Caco-2 (cell line): ENCODE measurements at regions not wholly inside any gene's neighbourhood (a gene's known extent, or its start where the extent isn't known, plus 50 kb on each side); places are given as distances from the start of the nearest gene placed in this dataset.
"Not testable (repeated sequence)": the region's sequence is repeated elsewhere in the genome, so short reads cannot be mapped to it uniquely, and the experiment has no call there.

Experiments used
- BruUV-seq: library from RNA; stranded (reverse); fragments of 400-500 nt; replicated peaks from 2 replicates; lab custom pipeline; 2021; lab: Mats Ljungman, UMichigan
- CTCF ChIA-PET: fragments of 300-600 bp; sonication (Branson Sonifier 250); formaldehyde crosslinking; loops from one replicate; lab custom pipeline; 2022; ENCODE audit warnings: antibody characterized with exemption; lab: Charles Lee
- POLR2A ChIA-PET: fragments of 300-600 bp; sonication (Branson Sonifier 250); formaldehyde crosslinking; loops from one replicate; lab custom pipeline; 2022; ENCODE audit warnings: antibody characterized with exemption; lab: Charles Lee
- DNase-seq, 2 experiments: peaks; one replicate each; pipeline versions ENCODE4 v3.0.0 to v3.0.0-alpha.2; 2020 to 2022
- H3K27me3 ChIP-seq: replicated peaks from 2 replicates; pipeline ENCODE4 v1.6.0; 2011; ENCODE audit warnings: low read length; ENCODE audit not compliant: control insufficient read depth, insufficient read depth
- H3K36me3 ChIP-seq: 2 replicates; pipeline ENCODE4 v1.5.1; 2011; ENCODE audit warnings: low read length; ENCODE audit not compliant: control insufficient read depth, insufficient read depth
- H3K4me1 ChIP-seq: fragments of 250-450 bp; sonication (Bioruptor Pico); 2 replicates; pipeline ENCODE4 v1.5.1; 2020; ENCODE audit warnings: mild to moderate bottlenecking
- H3K4me3 ChIP-seq: 2 replicates; pipeline ENCODE4 v1.5.1; 2011; ENCODE audit warnings: low read depth, mild to moderate bottlenecking, control low read depth, low read length
- H3K9me3 ChIP-seq: fragments of 250-450 bp; sonication (Bioruptor Pico); 2 replicates; pipeline ENCODE4 v1.5.1; 2020; ENCODE audit warnings: mild to moderate bottlenecking, moderate library complexity
- H3K27ac Mint-ChIP-seq: one replicate; pipeline ENCODE4 v1.8.0; 2022; ENCODE audit warnings: mixed read lengths; ENCODE audit not compliant: unreplicated experiment
- H3K27me3 Mint-ChIP-seq: one replicate; pipeline ENCODE4 v1.8.0; 2022; ENCODE audit warnings: mixed read lengths; ENCODE audit not compliant: insufficient read depth, unreplicated experiment
- H3K36me3 Mint-ChIP-seq: one replicate; pipeline ENCODE4 v1.8.0; 2022; ENCODE audit warnings: mild to moderate bottlenecking, mixed read lengths; ENCODE audit not compliant: insufficient read depth, unreplicated experiment
- H3K4me1 Mint-ChIP-seq: one replicate; pipeline ENCODE4 v1.8.0; 2022; ENCODE audit warnings: low read depth, mixed read lengths; ENCODE audit not compliant: unreplicated experiment
- H3K4me3 Mint-ChIP-seq: one replicate; pipeline ENCODE4 v1.8.0; 2022; ENCODE audit warnings: mild to moderate bottlenecking, moderate library complexity, mixed read lengths; ENCODE audit not compliant: unreplicated experiment
- H3K9me3 Mint-ChIP-seq: one replicate; pipeline ENCODE4 v1.8.0; 2022; ENCODE audit warnings: mixed read lengths; ENCODE audit not compliant: unreplicated experiment
- intact Hi-C: fragments of 100-400 bp; cut with micrococcal nuclease; formaldehyde crosslinking; loops from one replicate; pipeline ENCODE4 v1.10.0; 2022; ENCODE audit not compliant: unreplicated experiment
- TF ChIP-seq, protein P1 (sequence below), 2 experiments: fragments of 200-600 bp in 1 of 2; IDR thresholded peaks; 1 replicate in 1 of 2; 2 replicates in 1 of 2; pipeline versions ENCODE4 v1.5.1 to v1.8.0; 2011 to 2022; ENCODE audit warnings: antibody characterized with exemption in 1 of 2, control low read depth in 1 of 2, inconsistent platforms in 1 of 2, low read depth in 1 of 2, low read length in 1 of 2, mild to moderate bottlenecking in 1 of 2, moderate library complexity in 1 of 2; ENCODE audit not compliant: insufficient read depth in 1 of 2, severe bottlenecking in 1 of 2, unreplicated experiment in 1 of 2

GRCh38 chr7:57646219-57646900 is 196.4 kb downstream of the ZNF716 start:
- H3K4me3 Mint-ChIP-seq: no peak overlapping the region
- no peaks in the 10 kb centered on the region for H3K27me3 ChIP-seq
- H3K27me3 Mint-ChIP-seq: no peaks in the 10 kb centered on the region
- TF ChIP-seq, protein P1, sequence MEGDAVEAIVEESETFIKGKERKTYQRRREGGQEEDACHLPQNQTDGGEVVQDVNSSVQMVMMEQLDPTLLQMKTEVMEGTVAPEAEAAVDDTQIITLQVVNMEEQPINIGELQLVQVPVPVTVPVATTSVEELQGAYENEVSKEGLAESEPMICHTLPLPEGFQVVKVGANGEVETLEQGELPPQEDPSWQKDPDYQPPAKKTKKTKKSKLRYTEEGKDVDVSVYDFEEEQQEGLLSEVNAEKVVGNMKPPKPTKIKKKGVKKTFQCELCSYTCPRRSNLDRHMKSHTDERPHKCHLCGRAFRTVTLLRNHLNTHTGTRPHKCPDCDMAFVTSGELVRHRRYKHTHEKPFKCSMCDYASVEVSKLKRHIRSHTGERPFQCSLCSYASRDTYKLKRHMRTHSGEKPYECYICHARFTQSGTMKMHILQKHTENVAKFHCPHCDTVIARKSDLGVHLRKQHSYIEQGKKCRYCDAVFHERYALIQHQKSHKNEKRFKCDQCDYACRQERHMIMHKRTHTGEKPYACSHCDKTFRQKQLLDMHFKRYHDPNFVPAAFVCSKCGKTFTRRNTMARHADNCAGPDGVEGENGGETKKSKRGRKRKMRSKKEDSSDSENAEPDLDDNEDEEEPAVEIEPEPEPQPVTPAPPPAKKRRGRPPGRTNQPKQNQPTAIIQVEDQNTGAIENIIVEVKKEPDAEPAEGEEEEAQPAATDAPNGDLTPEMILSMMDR (IDR thresholded peaks at IDR 0.05; ENCODE audit: insufficient read depth in 1 of 2, low read depth in 1 of 2, low read length in 1 of 2, severe bottlenecking in 1 of 2, unreplicated experiment in 1 of 2): no peak
- intact Hi-C loops: no loop called here
- no peaks in the 10 kb centered on the region for H3K36me3 ChIP-seq
- no peaks in the 10 kb centered on the region for H3K36me3 Mint-ChIP-seq
- BruUV-seq: no TSS peak
- H3K4me3 ChIP-seq: no peak overlapping the region
- H3K9me3 Mint-ChIP-seq: peaks cover 27% of the 10 kb centered on the region
- ChIA-PET POLR2A (no interaction called here), CTCF (interaction anchor here (0.6 kb wide), 1 partner anchor 174 kb away, joined by 3 read pairs; no protein-coding TSS in a partner anchor)
- H3K4me1 ChIP-seq: no peaks in the 10 kb centered on the region
- no peaks in the 10 kb centered on the region for H3K9me3 ChIP-seq
- DNase-seq: no peak
- H3K4me1 Mint-ChIP-seq: no peaks in the 10 kb centered on the region
- H3K27ac Mint-ChIP-seq: no peak overlapping the region

DNA sequence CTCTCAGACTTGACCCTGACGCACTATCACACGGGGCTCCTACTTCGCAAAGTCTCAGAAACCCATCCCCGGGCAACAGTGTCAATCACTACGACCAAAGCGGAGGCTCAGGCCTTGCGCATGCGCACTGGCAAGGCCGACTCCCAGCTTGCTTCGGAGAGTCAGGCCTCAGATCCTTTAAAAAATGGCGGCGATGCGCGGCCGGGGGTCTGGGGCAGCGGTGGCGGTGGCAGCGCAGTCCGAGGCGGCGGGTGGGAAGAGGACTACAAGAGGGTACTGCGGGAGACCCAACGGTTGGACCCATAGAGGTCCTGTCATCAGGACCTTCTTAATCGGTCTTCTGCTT is 196.9 kb downstream of the ZNF716 start:
- no TSS peak for BruUV-seq
- Histone ChIP-seq H3K4me3 (no peak overlapping the region), H3K9me3 (no peaks in the 10 kb centered on the region), H3K27me3 (no peaks in the 10 kb centered on the region), H3K36me3 (no peaks in the 10 kb centered on the region), H3K4me1 (no peaks in the 10 kb centered on the region)
- ChIA-PET POLR2A (no interaction called here), CTCF (no interaction called here)
- H3K9me3 Mint-ChIP-seq: peaks cover 31% of the 10 kb centered on the region
- no peaks in the 10 kb centered on the region for H3K36me3 Mint-ChIP-seq
- H3K27ac Mint-ChIP-seq: no peak overlapping the region
- no peak overlapping the region for H3K4me3 Mint-ChIP-seq
- H3K4me1 Mint-ChIP-seq: no peaks in the 10 kb centered on the region
- H3K27me3 Mint-ChIP-seq: no peaks in the 10 kb centered on the region
- no peak for DNase-seq
- intact Hi-C loops: no loop called here
- TF ChIP-seq, protein P1 (IDR thresholded peaks at IDR 0.05; ENCODE audit: insufficient read depth in 1 of 2, low read depth in 1 of 2, low read length in 1 of 2, severe bottlenecking in 1 of 2, unreplicated experiment in 1 of 2): no peak

- H3K4me1 Mint-ChIP-seq, POLR2A ChIA-PET, H3K36me3 Mint-ChIP-seq, H3K4me1 ChIP-seq, H3K27ac Mint-ChIP-seq, CTCF ChIA-PET, H3K36me3 ChIP-seq, H3K4me3 Mint-ChIP-seq, intact Hi-C loops, H3K27me3 ChIP-seq, DNase-seq, BruUV-seq, H3K9me3 ChIP-seq, H3K4me3 ChIP-seq, H3K27me3 Mint-ChIP-seq: not testable (repeated sequence)
- peaks cover 56% of the 10 kb centered on the region for H3K9me3 Mint-ChIP-seq
These were observed 200.4 kb downstream of the ZNF716 start for GRCh38 chr7:57650401-57650800.
